DND-41 (cell line): ENCODE measurements at regions not wholly inside any gene's neighbourhood (a gene's known extent, or its start where the extent isn't known, plus 50 kb on each side); places are given as distances from the start of the nearest gene placed in this dataset.

Source experiments
- ATAC-seq: fragments of 200-7000 bp; cut with Tn5 transposase; 3 replicates; pipeline ENCODE4 v1.9.1; 2021; ENCODE audit warnings: low read depth; ENCODE audit not compliant: insufficient read depth
- DNase-seq: peaks from one replicate; pipeline ENCODE4 v3.0.0-alpha.2; 2020
- H2AFZ ChIP-seq: 2 replicates; pipeline ENCODE4 v1.6.0; 2012; ENCODE audit warnings: low read depth, low read length
- H3K27ac ChIP-seq: 2 replicates; pipeline ENCODE4 v1.5.1; 2012; ENCODE audit warnings: low read length, inconsistent platforms
- H3K27me3 ChIP-seq: fragments of 200-600 bp; sonication (generic); 2 replicates; pipeline ENCODE4 v1.6.0; 2012; ENCODE audit warnings: low read length, mild to moderate bottlenecking, inconsistent platforms; ENCODE audit not compliant: insufficient read depth, poor library complexity
- H3K36me3 ChIP-seq: 2 replicates; pipeline ENCODE4 v1.5.1; 2012; ENCODE audit warnings: low read length, inconsistent platforms; ENCODE audit not compliant: insufficient read depth
- H3K4me1 ChIP-seq: 2 replicates; pipeline ENCODE4 v1.5.1; 2012; ENCODE audit warnings: mild to moderate bottlenecking, low read length; ENCODE audit not compliant: insufficient read depth
- H3K4me2 ChIP-seq: 2 replicates; pipeline ENCODE4 v1.6.0; 2012; ENCODE audit warnings: mild to moderate bottlenecking, moderate library complexity, low read length, inconsistent platforms; ENCODE audit not compliant: insufficient read depth
- H3K4me3 ChIP-seq, 2 experiments: fragments of 200-600 bp in 1 of 2; shearing (Covaris generic) in 1 of 2; 2 replicates each; pipeline ENCODE4 v1.5.1; 2012 to 2016; ENCODE audit warnings: inconsistent platforms in 2 of 2, low read length in 2 of 2, mild to moderate bottlenecking in 2 of 2, low read depth in 1 of 2, moderate library complexity in 1 of 2
- H3K79me2 ChIP-seq: 2 replicates; pipeline ENCODE4 v1.6.0; 2012; ENCODE audit warnings: low read length, inconsistent platforms; ENCODE audit not compliant: insufficient read depth
- H3K9ac ChIP-seq: 2 replicates; pipeline ENCODE4 v1.6.0; 2012; ENCODE audit warnings: low read depth, mild to moderate bottlenecking, inconsistent platforms, low read length, moderate library complexity
- H3K9me3 ChIP-seq: 2 replicates; pipeline ENCODE4 v1.5.1; 2012; ENCODE audit warnings: low read length, moderate library complexity, mild to moderate bottlenecking, inconsistent platforms; ENCODE audit not compliant: insufficient read depth, severe bottlenecking
- H4K20me1 ChIP-seq: 2 replicates; pipeline ENCODE4 v1.6.0; 2012; ENCODE audit warnings: low read length; ENCODE audit not compliant: insufficient read depth
- EZH2 ChIP-seq: IDR thresholded peaks from 3 replicates; pipeline ENCODE4 v1.6.1; 2012; ENCODE audit warnings: borderline replicate concordance, low read depth, mild to moderate bottlenecking, moderate library complexity, low read length, inconsistent platforms; ENCODE audit not compliant: severe bottlenecking
- TF ChIP-seq, protein P1 (sequence below): IDR thresholded peaks from 2 replicates; pipeline ENCODE4 v1.5.1; 2012; ENCODE audit warnings: borderline replicate concordance, low read length, moderate library complexity, mild to moderate bottlenecking; ENCODE audit not compliant: poor library complexity, severe bottlenecking; ENCODE audit errors: extremely low read depth

DNA sequence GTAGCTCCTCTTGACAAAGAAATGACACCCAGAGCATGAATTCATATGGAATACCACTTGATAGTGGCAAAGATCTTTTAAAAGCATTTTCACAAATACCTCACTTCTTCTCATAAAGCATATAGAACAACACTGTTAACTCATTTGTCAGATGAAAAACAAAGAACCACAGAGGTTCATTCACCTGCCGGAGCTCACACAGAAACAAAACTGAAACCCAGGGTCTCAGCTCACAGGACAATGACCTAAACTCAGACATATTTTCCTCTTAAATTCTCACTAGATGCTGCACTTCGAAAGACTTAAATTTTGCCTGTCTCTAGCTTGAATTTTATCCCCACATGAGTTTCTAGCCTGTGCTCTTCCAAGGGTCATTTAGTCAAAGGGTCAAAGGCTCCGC lies 339.0 kb downstream of the KCNN2 start:
- TF ChIP-seq, protein P1, sequence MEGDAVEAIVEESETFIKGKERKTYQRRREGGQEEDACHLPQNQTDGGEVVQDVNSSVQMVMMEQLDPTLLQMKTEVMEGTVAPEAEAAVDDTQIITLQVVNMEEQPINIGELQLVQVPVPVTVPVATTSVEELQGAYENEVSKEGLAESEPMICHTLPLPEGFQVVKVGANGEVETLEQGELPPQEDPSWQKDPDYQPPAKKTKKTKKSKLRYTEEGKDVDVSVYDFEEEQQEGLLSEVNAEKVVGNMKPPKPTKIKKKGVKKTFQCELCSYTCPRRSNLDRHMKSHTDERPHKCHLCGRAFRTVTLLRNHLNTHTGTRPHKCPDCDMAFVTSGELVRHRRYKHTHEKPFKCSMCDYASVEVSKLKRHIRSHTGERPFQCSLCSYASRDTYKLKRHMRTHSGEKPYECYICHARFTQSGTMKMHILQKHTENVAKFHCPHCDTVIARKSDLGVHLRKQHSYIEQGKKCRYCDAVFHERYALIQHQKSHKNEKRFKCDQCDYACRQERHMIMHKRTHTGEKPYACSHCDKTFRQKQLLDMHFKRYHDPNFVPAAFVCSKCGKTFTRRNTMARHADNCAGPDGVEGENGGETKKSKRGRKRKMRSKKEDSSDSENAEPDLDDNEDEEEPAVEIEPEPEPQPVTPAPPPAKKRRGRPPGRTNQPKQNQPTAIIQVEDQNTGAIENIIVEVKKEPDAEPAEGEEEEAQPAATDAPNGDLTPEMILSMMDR: no peak
- TF ChIP-seq EZH2: no peak
- no peak overlapping the region for H3K4me2 ChIP-seq

DNA sequence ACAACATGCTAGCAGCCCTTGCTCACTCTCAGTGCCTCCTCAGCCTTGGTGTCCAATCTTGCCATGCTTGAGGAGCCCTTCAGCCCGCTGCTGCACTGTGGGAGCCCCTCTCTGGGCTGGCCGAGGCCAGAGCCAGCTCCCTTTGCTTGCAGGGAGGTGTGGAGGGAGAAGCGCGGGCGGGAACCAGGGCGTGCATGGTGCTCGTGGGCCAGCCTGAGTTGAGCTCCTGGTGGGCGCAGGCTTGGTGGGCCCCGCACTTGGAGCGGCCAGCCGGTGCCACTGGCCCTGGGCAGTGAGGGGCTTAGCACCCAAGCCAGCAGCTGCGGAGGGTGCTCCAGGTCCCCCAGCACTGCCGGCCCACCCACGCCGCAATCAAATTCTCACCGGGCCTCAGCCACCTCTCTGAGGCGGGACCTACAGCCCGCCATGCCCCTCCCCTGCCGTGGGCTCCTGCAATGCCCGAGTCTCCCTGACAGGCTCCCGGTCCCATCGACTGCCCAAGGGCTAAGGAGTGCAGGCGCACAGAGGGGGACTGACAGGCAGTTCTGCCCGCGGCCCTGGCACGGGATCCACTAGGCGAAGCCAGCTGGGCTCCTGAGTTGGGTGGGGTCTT lies 333.5 kb downstream of the KCNN2 start:
- no peak overlapping the region for H3K27ac ChIP-seq
- no peaks in the 10 kb centered on the region for H3K4me1 ChIP-seq
- ATAC-seq: no peak
- H2AFZ ChIP-seq: no peak overlapping the region
- H3K9me3 ChIP-seq: no peaks in the 10 kb centered on the region
- TF ChIP-seq, protein P1: no peak
- no peak for TF ChIP-seq EZH2
- no peak overlapping the region for H3K9ac ChIP-seq
- H4K20me1 ChIP-seq: no peaks in the 10 kb centered on the region
- no peaks in the 10 kb centered on the region for H3K27me3 ChIP-seq
- no peak for DNase-seq
- H3K4me2 ChIP-seq: no peak overlapping the region
- H3K36me3 ChIP-seq: no peaks in the 10 kb centered on the region
- no peaks in the 10 kb centered on the region for H3K79me2 ChIP-seq
- no peak overlapping the region for H3K4me3 ChIP-seq

More for the DNA sequence above, 339.0 kb downstream of the KCNN2 start:
- Histone ChIP-seq H3K4me3 (no peak overlapping the region), H3K9me3 (no peaks in the 10 kb centered on the region), H2AFZ (no peak overlapping the region), H3K79me2 (no peaks in the 10 kb centered on the region), H4K20me1 (no peaks in the 10 kb centered on the region), H3K36me3 (no peaks in the 10 kb centered on the region), H3K4me1 (no peaks in the 10 kb centered on the region), H3K9ac (no peak overlapping the region), H3K27me3 (no peaks in the 10 kb centered on the region), H3K27ac (no peak overlapping the region)
- no peak for DNase-seq
- ATAC-seq: no peak

DNA sequence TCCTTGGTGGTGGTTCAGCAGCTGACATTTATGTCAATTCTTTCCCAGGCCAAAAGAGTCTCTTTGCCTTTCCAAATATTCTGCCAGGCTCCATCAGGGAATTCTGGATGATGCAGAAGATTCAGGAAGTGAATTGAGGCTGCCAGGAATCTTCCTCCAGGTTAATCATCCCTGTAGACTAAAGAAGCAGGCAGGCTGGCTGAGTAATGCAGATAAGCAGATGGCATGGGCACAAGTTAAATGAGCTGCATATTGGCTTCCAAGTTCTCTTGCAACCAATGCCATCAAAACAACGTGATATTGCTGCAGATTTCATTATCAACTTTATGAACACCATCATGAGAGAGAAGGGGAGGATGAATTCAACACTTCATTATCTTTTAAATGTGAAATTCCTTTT lies 324.5 kb downstream of the KCNN2 start:
- TF ChIP-seq, protein P1: no peak
- TF ChIP-seq EZH2: no peak
- Histone ChIP-seq H3K27me3 (no peaks in the 10 kb centered on the region), H3K27ac (no peak overlapping the region), H3K79me2 (no peaks in the 10 kb centered on the region), H3K4me1 (no peaks in the 10 kb centered on the region), H2AFZ (no peak overlapping the region), H4K20me1 (no peaks in the 10 kb centered on the region), H3K36me3 (no peaks in the 10 kb centered on the region), H3K9me3 (no peaks in the 10 kb centered on the region), H3K9ac (no peak overlapping the region), H3K4me3 (no peak overlapping the region), H3K4me2 (no peak overlapping the region)
- DNase-seq (no peak), ATAC-seq (no peak)
